ENCODE measurements at regions not wholly inside any gene's neighbourhood (a gene's known extent, or its start where the extent isn't known, plus 50 kb on each side); places are given as distances from the start of the nearest gene placed in this dataset.
A peak's percentile ranks its signal among the peaks of the same experiment; 100 is the strongest.

DNA sequence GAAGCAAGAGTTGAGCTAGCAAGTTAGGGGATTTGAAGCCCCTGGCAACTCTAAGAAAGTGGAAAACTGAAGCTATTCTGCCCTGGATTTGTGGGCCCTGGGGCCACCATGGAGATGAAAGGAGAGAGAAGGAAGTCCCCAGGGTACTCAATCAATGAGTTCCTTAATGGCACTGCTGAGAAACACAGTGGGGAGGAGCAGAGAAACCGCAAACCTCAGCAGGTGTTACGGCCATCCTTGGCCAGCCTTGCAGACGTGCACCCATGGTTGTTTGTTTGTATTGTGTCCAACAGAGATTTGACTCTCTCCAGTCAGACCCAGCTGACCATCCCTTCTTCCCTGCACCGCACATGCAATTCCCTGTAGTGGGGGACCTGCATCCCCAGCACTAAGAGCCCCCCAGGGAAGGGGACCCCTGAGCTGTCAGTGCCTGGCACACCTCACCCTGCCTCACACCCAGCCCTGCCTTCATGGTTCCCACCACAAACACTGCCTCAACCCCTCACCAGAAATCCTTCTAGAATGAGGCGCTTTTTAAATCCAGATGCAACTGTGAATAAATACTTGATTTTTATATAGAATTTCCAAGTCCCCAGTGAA is 255.3 kb downstream of the SH3BP4 start:
- Histone ChIP-seq H3K9me2 (ENCODE audit: insufficient read depth) (no peaks in the 10 kb centered on the region), H2AFZ (no peak overlapping the region), H3K27ac (ENCODE audit: low read depth) (no peak overlapping the region), H3K4me3 (no peak overlapping the region), H3K27me3 (ENCODE audit: insufficient read depth) (no peaks in the 10 kb centered on the region), H3K79me2 (replicated peaks; ENCODE audit: insufficient read depth) (no peaks in the 10 kb centered on the region), H4K20me1 (replicated peaks; ENCODE audit: insufficient read depth) (no peaks in the 10 kb centered on the region), H3F3A (replicated peaks; ENCODE audit: low read depth) (no peaks in the 10 kb centered on the region), H3K4me2 (no peak overlapping the region), H3K4me1 (ENCODE audit: insufficient read depth) (peaks cover 11% of the 10 kb centered on the region), H3K36me3 (ENCODE audit: insufficient read depth) (no peaks in the 10 kb centered on the region)
- no peak for TF ChIP-seq STAT1 (IDR thresholded peaks at IDR 0.05; ENCODE audit: unreplicated experiment)
- TF ChIP-seq, protein P1, sequence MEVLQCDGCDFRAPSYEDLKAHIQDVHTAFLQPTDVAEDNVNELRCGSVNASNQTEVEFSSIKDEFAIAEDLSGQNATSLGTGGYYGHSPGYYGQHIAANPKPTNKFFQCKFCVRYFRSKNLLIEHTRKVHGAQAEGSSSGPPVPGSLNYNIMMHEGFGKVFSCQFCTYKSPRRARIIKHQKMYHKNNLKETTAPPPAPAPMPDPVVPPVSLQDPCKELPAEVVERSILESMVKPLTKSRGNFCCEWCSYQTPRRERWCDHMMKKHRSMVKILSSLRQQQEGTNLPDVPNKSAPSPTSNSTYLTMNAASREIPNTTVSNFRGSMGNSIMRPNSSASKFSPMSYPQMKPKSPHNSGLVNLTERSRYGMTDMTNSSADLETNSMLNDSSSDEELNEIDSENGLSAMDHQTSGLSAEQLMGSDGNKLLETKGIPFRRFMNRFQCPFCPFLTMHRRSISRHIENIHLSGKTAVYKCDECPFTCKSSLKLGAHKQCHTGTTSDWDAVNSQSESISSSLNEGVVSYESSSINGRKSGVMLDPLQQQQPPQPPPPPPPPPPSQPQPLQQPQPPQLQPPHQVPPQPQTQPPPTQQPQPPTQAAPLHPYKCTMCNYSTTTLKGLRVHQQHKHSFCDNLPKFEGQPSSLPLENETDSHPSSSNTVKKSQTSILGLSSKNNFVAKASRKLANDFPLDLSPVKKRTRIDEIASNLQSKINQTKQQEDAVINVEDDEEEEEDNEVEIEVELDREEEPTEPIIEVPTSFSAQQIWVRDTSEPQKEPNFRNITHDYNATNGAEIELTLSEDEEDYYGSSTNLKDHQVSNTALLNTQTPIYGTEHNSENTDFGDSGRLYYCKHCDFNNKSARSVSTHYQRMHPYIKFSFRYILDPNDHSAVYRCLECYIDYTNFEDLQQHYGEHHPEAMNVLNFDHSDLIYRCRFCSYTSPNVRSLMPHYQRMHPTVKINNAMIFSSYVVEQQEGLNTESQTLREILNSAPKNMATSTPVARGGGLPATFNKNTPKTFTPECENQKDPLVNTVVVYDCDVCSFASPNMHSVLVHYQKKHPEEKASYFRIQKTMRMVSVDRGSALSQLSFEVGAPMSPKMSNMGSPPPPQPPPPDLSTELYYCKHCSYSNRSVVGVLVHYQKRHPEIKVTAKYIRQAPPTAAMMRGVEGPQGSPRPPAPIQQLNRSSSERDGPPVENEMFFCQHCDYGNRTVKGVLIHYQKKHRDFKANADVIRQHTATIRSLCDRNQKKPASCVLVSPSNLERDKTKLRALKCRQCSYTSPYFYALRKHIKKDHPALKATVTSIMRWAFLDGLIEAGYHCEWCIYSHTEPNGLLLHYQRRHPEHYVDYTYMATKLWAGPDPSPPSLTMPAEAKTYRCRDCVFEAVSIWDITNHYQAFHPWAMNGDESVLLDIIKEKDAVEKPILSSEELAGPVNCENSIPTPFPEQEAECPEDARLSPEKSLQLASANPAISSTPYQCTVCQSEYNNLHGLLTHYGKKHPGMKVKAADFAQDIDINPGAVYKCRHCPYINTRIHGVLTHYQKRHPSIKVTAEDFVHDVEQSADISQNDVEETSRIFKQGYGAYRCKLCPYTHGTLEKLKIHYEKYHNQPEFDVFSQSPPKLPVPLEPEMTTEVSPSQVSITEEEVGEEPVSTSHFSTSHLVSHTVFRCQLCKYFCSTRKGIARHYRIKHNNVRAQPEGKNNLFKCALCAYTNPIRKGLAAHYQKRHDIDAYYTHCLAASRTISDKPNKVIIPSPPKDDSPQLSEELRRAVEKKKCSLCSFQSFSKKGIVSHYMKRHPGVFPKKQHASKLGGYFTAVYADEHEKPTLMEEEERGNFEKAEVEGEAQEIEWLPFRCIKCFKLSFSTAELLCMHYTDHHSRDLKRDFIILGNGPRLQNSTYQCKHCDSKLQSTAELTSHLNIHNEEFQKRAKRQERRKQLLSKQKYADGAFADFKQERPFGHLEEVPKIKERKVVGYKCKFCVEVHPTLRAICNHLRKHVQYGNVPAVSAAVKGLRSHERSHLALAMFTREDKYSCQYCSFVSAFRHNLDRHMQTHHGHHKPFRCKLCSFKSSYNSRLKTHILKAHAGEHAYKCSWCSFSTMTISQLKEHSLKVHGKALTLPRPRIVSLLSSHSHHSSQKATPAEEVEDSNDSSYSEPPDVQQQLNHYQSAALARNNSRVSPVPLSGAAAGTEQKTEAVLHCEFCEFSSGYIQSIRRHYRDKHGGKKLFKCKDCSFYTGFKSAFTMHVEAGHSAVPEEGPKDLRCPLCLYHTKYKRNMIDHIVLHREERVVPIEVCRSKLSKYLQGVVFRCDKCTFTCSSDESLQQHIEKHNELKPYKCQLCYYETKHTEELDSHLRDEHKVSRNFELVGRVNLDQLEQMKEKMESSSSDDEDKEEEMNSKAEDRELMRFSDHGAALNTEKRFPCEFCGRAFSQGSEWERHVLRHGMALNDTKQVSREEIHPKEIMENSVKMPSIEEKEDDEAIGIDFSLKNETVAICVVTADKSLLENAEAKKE (CRISPR knock-in tag; IDR thresholded peaks at IDR 0.05): no peak
- TF ChIP-seq JUNB (IDR thresholded peaks at IDR 0.05; ENCODE audit: unreplicated experiment): no peak
- TF ChIP-seq, protein P2, sequence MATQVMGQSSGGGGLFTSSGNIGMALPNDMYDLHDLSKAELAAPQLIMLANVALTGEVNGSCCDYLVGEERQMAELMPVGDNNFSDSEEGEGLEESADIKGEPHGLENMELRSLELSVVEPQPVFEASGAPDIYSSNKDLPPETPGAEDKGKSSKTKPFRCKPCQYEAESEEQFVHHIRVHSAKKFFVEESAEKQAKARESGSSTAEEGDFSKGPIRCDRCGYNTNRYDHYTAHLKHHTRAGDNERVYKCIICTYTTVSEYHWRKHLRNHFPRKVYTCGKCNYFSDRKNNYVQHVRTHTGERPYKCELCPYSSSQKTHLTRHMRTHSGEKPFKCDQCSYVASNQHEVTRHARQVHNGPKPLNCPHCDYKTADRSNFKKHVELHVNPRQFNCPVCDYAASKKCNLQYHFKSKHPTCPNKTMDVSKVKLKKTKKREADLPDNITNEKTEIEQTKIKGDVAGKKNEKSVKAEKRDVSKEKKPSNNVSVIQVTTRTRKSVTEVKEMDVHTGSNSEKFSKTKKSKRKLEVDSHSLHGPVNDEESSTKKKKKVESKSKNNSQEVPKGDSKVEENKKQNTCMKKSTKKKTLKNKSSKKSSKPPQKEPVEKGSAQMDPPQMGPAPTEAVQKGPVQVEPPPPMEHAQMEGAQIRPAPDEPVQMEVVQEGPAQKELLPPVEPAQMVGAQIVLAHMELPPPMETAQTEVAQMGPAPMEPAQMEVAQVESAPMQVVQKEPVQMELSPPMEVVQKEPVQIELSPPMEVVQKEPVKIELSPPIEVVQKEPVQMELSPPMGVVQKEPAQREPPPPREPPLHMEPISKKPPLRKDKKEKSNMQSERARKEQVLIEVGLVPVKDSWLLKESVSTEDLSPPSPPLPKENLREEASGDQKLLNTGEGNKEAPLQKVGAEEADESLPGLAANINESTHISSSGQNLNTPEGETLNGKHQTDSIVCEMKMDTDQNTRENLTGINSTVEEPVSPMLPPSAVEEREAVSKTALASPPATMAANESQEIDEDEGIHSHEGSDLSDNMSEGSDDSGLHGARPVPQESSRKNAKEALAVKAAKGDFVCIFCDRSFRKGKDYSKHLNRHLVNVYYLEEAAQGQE (IDR thresholded peaks at IDR 0.05; ENCODE audit: unreplicated experiment): no peak
- TF ChIP-seq ZNF114 (CRISPR knock-in tag; IDR thresholded peaks at IDR 0.05): no peak
- TF ChIP-seq NANOG (IDR thresholded peaks at IDR 0.05; ENCODE audit: borderline replicate concordance): no peak
- no peak for TF ChIP-seq ZNF331 (CRISPR knock-in tag; IDR thresholded peaks at IDR 0.05; ENCODE audit: low read depth)
- TF ChIP-seq, protein P3, sequence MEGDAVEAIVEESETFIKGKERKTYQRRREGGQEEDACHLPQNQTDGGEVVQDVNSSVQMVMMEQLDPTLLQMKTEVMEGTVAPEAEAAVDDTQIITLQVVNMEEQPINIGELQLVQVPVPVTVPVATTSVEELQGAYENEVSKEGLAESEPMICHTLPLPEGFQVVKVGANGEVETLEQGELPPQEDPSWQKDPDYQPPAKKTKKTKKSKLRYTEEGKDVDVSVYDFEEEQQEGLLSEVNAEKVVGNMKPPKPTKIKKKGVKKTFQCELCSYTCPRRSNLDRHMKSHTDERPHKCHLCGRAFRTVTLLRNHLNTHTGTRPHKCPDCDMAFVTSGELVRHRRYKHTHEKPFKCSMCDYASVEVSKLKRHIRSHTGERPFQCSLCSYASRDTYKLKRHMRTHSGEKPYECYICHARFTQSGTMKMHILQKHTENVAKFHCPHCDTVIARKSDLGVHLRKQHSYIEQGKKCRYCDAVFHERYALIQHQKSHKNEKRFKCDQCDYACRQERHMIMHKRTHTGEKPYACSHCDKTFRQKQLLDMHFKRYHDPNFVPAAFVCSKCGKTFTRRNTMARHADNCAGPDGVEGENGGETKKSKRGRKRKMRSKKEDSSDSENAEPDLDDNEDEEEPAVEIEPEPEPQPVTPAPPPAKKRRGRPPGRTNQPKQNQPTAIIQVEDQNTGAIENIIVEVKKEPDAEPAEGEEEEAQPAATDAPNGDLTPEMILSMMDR (conservative IDR thresholded peaks at IDR 0.05; ENCODE audit: low read depth in 2 of 2): no peak
- no peak for TF ChIP-seq EZH2phosphoT487 (IDR thresholded peaks at IDR 0.05; ENCODE audit: unreplicated experiment)
- no peak for TF ChIP-seq EZH2 (IDR thresholded peaks at IDR 0.05; ENCODE audit: low read depth, unreplicated experiment)
- TF ChIP-seq CREB1 (CRISPR knock-in tag; IDR thresholded peaks at IDR 0.05; ENCODE audit: low read depth): no peak
- TF ChIP-seq POLR2AphosphoS5 (IDR thresholded peaks at IDR 0.05; ENCODE audit: low read depth): no peak
- TF ChIP-seq, protein P4, sequence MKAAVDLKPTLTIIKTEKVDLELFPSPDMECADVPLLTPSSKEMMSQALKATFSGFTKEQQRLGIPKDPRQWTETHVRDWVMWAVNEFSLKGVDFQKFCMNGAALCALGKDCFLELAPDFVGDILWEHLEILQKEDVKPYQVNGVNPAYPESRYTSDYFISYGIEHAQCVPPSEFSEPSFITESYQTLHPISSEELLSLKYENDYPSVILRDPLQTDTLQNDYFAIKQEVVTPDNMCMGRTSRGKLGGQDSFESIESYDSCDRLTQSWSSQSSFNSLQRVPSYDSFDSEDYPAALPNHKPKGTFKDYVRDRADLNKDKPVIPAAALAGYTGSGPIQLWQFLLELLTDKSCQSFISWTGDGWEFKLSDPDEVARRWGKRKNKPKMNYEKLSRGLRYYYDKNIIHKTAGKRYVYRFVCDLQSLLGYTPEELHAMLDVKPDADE (IDR thresholded peaks at IDR 0.05): no peak
- H3K27ac Mint-ChIP-seq: no peak overlapping the region
- peaks cover 4% of the 10 kb centered on the region; the same call in 2 of the 3 replicates for H3K36me3 Mint-ChIP-seq (ENCODE audit: low read depth)
- no peak overlapping the region for H3K4me3 Mint-ChIP-seq
- peaks cover 4% of the 10 kb centered on the region for H3K27me3 Mint-ChIP-seq (ENCODE audit: insufficient read depth, low read depth, poor library complexity)
- ATAC-seq (peak; percentile 28; the same call in 1 of the 3 replicates), DNase-seq (ENCODE audit: low spot score) (no peak)
- H3K4me1 Mint-ChIP-seq: peaks cover 15% of the 10 kb centered on the region
- H3K9me3 Mint-ChIP-seq: peaks cover 5% of the 10 kb centered on the region; the same call in 2 of the 3 replicates

All from GM23338 (cell line).